Smooth muscle cell (in vitro differentiated cells): ENCODE measurements at regions not wholly inside any gene's neighbourhood (a gene's known extent, or its start where the extent isn't known, plus 50 kb on each side); places are given as distances from the start of the nearest gene placed in this dataset.

Experiments used
- DNase-seq: peaks from one replicate; lab custom pipeline; 2025; ENCODE audit not compliant: unreplicated experiment; lab: John Stamatoyannopoulos, UW
- H2AFZ ChIP-seq: fragments of 200-600 bp; sonication (generic); 2 replicates; pipeline ENCODE4 v1.6.0; 2016; ENCODE audit warnings: antibody characterized with exemption, low read depth, mild to moderate bottlenecking
- H3F3A ChIP-seq: fragments of 200-600 bp; sonication (generic); 2 replicates; pipeline ENCODE4 v1.6.0; 2017; ENCODE audit warnings: antibody characterized with exemption, low read depth
- H3K27ac ChIP-seq: fragments of 200-600 bp; sonication (generic); 2 replicates; pipeline ENCODE4 v1.5.1; 2016; ENCODE audit warnings: low read depth, mild to moderate bottlenecking
- H3K27me3 ChIP-seq: fragments of 200-600 bp; sonication (generic); 2 replicates; pipeline ENCODE4 v1.6.1; 2016; ENCODE audit warnings: low read depth, mild to moderate bottlenecking
- H3K36me3 ChIP-seq: fragments of 200-600 bp; sonication (generic); 2 replicates; pipeline ENCODE4 v1.5.1; 2016; ENCODE audit warnings: low read depth
- H3K4me1 ChIP-seq: fragments of 200-600 bp; sonication (generic); 2 replicates; pipeline ENCODE4 v1.5.1; 2016; ENCODE audit warnings: low read depth
- H3K4me2 ChIP-seq: fragments of 200-600 bp; sonication (generic); 2 replicates; pipeline ENCODE4 v1.6.0; 2016; ENCODE audit warnings: mild to moderate bottlenecking
- H3K4me3 ChIP-seq: fragments of 200-600 bp; sonication (generic); 2 replicates; pipeline ENCODE4 v1.5.1; 2016; ENCODE audit warnings: mild to moderate bottlenecking
- H3K79me2 ChIP-seq: fragments of 200-600 bp; sonication (generic); 2 replicates; pipeline ENCODE4 v1.6.0; 2016; ENCODE audit warnings: low read depth, mild to moderate bottlenecking
- H3K9ac ChIP-seq: fragments of 200-600 bp; sonication (generic); 2 replicates; pipeline ENCODE4 v1.6.0; 2016; ENCODE audit warnings: low read depth
- H3K9me3 ChIP-seq: fragments of 200-600 bp; sonication (generic); replicated peaks from 2 replicates; pipeline ENCODE4 v1.5.1; 2016; ENCODE audit warnings: low read depth
- H4K20me1 ChIP-seq: fragments of 200-600 bp; sonication (generic); 2 replicates; pipeline ENCODE4 v1.6.0; 2016; ENCODE audit warnings: low read depth
- CTCF ChIP-seq: fragments of 200-600 bp; sonication (generic); IDR thresholded peaks from 2 replicates; pipeline ENCODE4 v1.5.1; 2017; ENCODE audit warnings: borderline replicate concordance, mild to moderate bottlenecking, antibody characterized with exemption; ENCODE audit not compliant: insufficient read depth, poor library complexity, severe bottlenecking
- WGBS: methylation state at CpG from one replicate; pipeline ENCODE4 v1.1.7; 2016; ENCODE audit warnings: low lambda C conversion rate; 5-methylcytosine and 5-hydroxymethylcytosine counted together

- H3K27me3 ChIP-seq: no peaks in the 10 kb centered on the region
- no peak for TF ChIP-seq CTCF
- 85% methylated on average over 4 of the region's 4 CpGs for WGBS
Observed at GRCh38 chr3:135393898-135394525, 571.5 kb upstream of the PPP2R3A start.

GRCh38 chr3:135412475-135412874 lies 553.1 kb upstream of the PPP2R3A start:
- 86% methylated on average over 2 of the region's 2 CpGs for WGBS
- Histone ChIP-seq H3K36me3 (no peaks in the 10 kb centered on the region), H3K9me3 (no peaks in the 10 kb centered on the region), H3K79me2 (no peaks in the 10 kb centered on the region), H3K9ac (no peak overlapping the region), H3K4me1 (no peaks in the 10 kb centered on the region), H2AFZ (no peak overlapping the region), H3K27me3 (no peaks in the 10 kb centered on the region), H3K27ac (no peak overlapping the region), H4K20me1 (no peaks in the 10 kb centered on the region), H3K4me2 (no peak overlapping the region), H3F3A (no peaks in the 10 kb centered on the region), H3K4me3 (no peak overlapping the region)
- no peak for DNase-seq
- TF ChIP-seq CTCF: no peak

More at GRCh38 chr3:135393898-135394525, 571.5 kb upstream of the PPP2R3A start:
- Histone ChIP-seq H3K4me3 (no peak overlapping the region), H2AFZ (no peak overlapping the region), H3K27ac (no peak overlapping the region), H3K9me3 (peaks cover 5% of the 10 kb centered on the region), H4K20me1 (no peaks in the 10 kb centered on the region), H3K4me2 (no peak overlapping the region), H3K9ac (no peak overlapping the region), H3K4me1 (no peaks in the 10 kb centered on the region), H3F3A (no peaks in the 10 kb centered on the region), H3K79me2 (no peaks in the 10 kb centered on the region), H3K36me3 (no peaks in the 10 kb centered on the region)
- DNase-seq: no peak

GRCh38 chr3:135416182-135416581 lies 549.3 kb upstream of the PPP2R3A start:
- WGBS: 91% methylated on average over 2 of the region's 2 CpGs
- TF ChIP-seq CTCF: no peak

GRCh38 chr3:135419155-135419554 lies 546.4 kb upstream of the PPP2R3A start:
- Histone ChIP-seq H3K4me2 (no peak overlapping the region), H3K9ac (no peak overlapping the region), H3K4me1 (no peaks in the 10 kb centered on the region), H3K79me2 (no peaks in the 10 kb centered on the region), H4K20me1 (no peaks in the 10 kb centered on the region), H3K27ac (no peak overlapping the region), H3F3A (no peaks in the 10 kb centered on the region), H3K36me3 (no peaks in the 10 kb centered on the region), H3K9me3 (no peaks in the 10 kb centered on the region), H3K27me3 (no peaks in the 10 kb centered on the region), H3K4me3 (no peak overlapping the region), H2AFZ (no peak overlapping the region)
- WGBS: 93% methylated on average over 2 of the region's 2 CpGs
- TF ChIP-seq CTCF: no peak
- DNase-seq: no peak

More at GRCh38 chr3:135416182-135416581, 549.3 kb upstream of the PPP2R3A start:
- Histone ChIP-seq H3K9me3 (no peaks in the 10 kb centered on the region), H3K9ac (no peak overlapping the region), H3K36me3 (no peaks in the 10 kb centered on the region), H3K27me3 (no peaks in the 10 kb centered on the region), H4K20me1 (no peaks in the 10 kb centered on the region), H3F3A (no peaks in the 10 kb centered on the region), H3K4me2 (no peak overlapping the region), H3K79me2 (no peaks in the 10 kb centered on the region), H2AFZ (no peak overlapping the region), H3K27ac (no peak overlapping the region), H3K4me1 (no peaks in the 10 kb centered on the region), H3K4me3 (no peak overlapping the region)
- no peak for DNase-seq
